Activated CD8-positive, alpha-beta T cell treated with anti-CD3 and anti-CD28 coated beads for 36 hours (primary cell): ENCODE measurements at regions not wholly inside any gene's neighbourhood (a gene's known extent, or its start where the extent isn't known, plus 50 kb on each side); places are given as distances from the start of the nearest gene placed in this dataset.

Experiments used
- ATAC-seq: fragments of 200-7000 bp; cut with Tn5 transposase; one replicate; pipeline ENCODE4 v1.10.0; 2021; ENCODE audit warnings: mild to moderate bottlenecking, moderate library complexity
- CTCF ChIA-PET: fragments of 350-600 bp; sonication (Branson Sonifier 250); formaldehyde crosslinking; loops from one replicate; lab custom pipeline; 2021; ENCODE audit warnings: antibody characterized with exemption; lab: Charles Lee
- POLR2A ChIA-PET: fragments of 350-600 bp; sonication (Branson Sonifier 250); formaldehyde crosslinking; loops from one replicate; lab custom pipeline; 2021; ENCODE audit warnings: antibody characterized with exemption; lab: Charles Lee
- DNase-seq: peaks from one replicate; pipeline ENCODE4 v3.0.0-alpha.2; 2020
- H3K27ac Mint-ChIP-seq: one replicate; pipeline ENCODE4 v1.8.0; 2021; ENCODE audit warnings: mild to moderate bottlenecking, mixed read lengths
- H3K27me3 Mint-ChIP-seq: one replicate; pipeline ENCODE4 v1.8.0; 2021; ENCODE audit warnings: mixed read lengths
- H3K36me3 Mint-ChIP-seq: one replicate; pipeline ENCODE4 v1.8.0; 2021; ENCODE audit warnings: low read depth, mixed read lengths
- H3K4me1 Mint-ChIP-seq: one replicate; pipeline ENCODE4 v1.8.0; 2021; ENCODE audit warnings: low read depth, mixed read lengths
- H3K4me3 Mint-ChIP-seq: one replicate; pipeline ENCODE4 v1.8.0; 2021; ENCODE audit warnings: mild to moderate bottlenecking, moderate library complexity, mixed read lengths
- H3K9me3 Mint-ChIP-seq: one replicate; pipeline ENCODE4 v1.8.0; 2021; ENCODE audit warnings: mixed read lengths
- CTCF ChIP-seq: fragments of 200-600 bp; IDR thresholded peaks from one replicate; pipeline ENCODE4 v1.8.0; 2022; ENCODE audit warnings: antibody characterized with exemption, mild to moderate bottlenecking
- intact Hi-C: fragments of 100-400 bp; cut with micrococcal nuclease; formaldehyde crosslinking; loops from one replicate; pipeline ENCODE4 v1.10.0; 2022

- intact Hi-C loops, result no loop called here
- Mint-ChIP-seq H3K27me3 (peaks cover 5% of the 10 kb centered on the region), H3K9me3 (peaks cover 11% of the 10 kb centered on the region), H3K36me3 (no peaks in the 10 kb centered on the region), H3K4me3 (no peak overlapping the region), H3K4me1 (no peaks in the 10 kb centered on the region), H3K27ac (no peak overlapping the region)
- ChIA-PET POLR2A (no interaction called here), CTCF (no interaction called here)
- ATAC-seq (no peak), DNase-seq (no peak)
- TF ChIP-seq CTCF, result no peak
These were observed 249.4 kb upstream of the CTAGE1 start for GRCh38 chr18:22667156-22667555.

- intact Hi-C loops, result no loop called here
- Mint-ChIP-seq H3K4me3 (no peak overlapping the region), H3K9me3 (peaks cover 9% of the 10 kb centered on the region), H3K27ac (no peak overlapping the region), H3K4me1 (no peaks in the 10 kb centered on the region), H3K36me3 (no peaks in the 10 kb centered on the region), H3K27me3 (peaks cover 6% of the 10 kb centered on the region)
- ChIA-PET POLR2A (no interaction called here), CTCF (no interaction called here)
- ATAC-seq (no peak), DNase-seq (no peak)
- no peak for TF ChIP-seq CTCF
These were observed 250.1 kb upstream of the CTAGE1 start for GRCh38 chr18:22667616-22668422.

DNA sequence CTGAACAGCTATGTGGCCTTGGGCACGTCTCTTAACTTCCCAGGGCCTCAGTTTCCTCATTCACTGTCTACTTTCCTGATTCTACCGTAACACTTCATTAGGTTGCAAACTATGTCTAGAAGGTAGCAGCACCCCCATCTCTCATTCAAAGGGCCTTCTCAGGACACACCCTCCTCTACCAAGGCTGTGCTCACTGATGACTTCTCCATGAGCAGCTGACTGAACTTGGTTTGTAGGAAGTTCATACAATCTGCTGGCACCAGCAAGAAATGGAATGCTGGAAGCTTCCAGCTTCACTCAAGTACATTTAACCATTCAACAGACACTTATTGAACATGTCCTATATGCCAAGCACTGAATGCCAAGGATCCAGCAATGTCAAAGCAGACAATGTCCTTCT is 250.8 kb upstream of the CTAGE1 start:
- ATAC-seq (no peak), DNase-seq (no peak)
- H3K4me1 Mint-ChIP-seq, result no peaks in the 10 kb centered on the region
- ChIA-PET POLR2A (no interaction called here), CTCF (no interaction called here)
- H3K27me3 Mint-ChIP-seq, result peaks cover 10% of the 10 kb centered on the region
- no peak for TF ChIP-seq CTCF
- no peak overlapping the region for H3K4me3 Mint-ChIP-seq
- H3K36me3 Mint-ChIP-seq, result no peaks in the 10 kb centered on the region
- intact Hi-C loops, result no loop called here
- H3K9me3 Mint-ChIP-seq, result peaks cover 7% of the 10 kb centered on the region
- no peak overlapping the region for H3K27ac Mint-ChIP-seq

- ATAC-seq, result no peak
- no peaks in the 10 kb centered on the region for H3K9me3 Mint-ChIP-seq
- H3K4me3 Mint-ChIP-seq, result no peak overlapping the region
- no peaks in the 10 kb centered on the region for H3K36me3 Mint-ChIP-seq
- no peaks in the 10 kb centered on the region for H3K4me1 Mint-ChIP-seq
- no peak for TF ChIP-seq CTCF
- ChIA-PET CTCF (interaction anchor here (1.2 kb wide), 1 partner anchor 33 kb away, joined by 3 read pairs; no protein-coding TSS in a partner anchor), POLR2A (no interaction called here)
- no peak for DNase-seq
- H3K27ac Mint-ChIP-seq, result no peak overlapping the region
- intact Hi-C loops, result no loop called here
- peaks cover 17% of the 10 kb centered on the region for H3K27me3 Mint-ChIP-seq
These were observed 253.2 kb upstream of the CTAGE1 start for GRCh38 chr18:22670914-22671313.

DNA sequence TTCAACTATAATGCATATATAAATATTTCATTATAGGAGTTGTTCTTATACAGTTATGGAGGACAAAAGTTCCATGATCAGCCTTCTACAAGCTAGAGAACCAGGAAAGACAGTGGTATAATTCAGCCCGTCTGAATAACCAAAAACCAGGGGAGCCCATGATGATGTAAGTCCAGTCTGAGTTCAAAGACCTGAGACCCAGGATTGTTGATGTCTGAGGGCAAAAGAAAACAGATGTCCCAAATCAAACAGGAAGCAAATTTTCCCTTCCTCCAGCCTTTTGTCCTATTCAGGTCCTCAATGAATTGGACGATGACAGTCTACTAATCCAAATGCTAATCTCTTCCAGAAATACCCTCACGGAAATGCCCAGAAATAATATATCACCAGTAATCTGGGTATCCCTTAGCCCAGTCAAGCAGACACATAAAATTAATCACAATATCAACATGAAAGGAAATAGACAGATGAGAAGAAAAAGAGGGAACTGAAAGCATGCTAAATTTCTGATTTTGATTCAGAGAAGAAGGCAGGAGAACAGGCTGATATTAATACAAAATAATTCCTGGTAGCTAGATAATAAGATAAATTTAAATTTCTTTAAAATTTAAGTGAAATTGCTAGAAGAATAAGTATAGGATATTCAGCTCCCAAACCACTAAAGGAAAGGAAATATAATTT is 255.6 kb upstream of the CTAGE1 start:
- Mint-ChIP-seq H3K4me3 (no peak overlapping the region), H3K4me1 (no peaks in the 10 kb centered on the region), H3K36me3 (no peaks in the 10 kb centered on the region), H3K9me3 (no peaks in the 10 kb centered on the region), H3K27me3 (peaks cover 15% of the 10 kb centered on the region), H3K27ac (no peak overlapping the region)
- intact Hi-C loops, result no loop called here
- POLR2A ChIA-PET, result no interaction called here
- CTCF ChIA-PET, result no interaction called here
- TF ChIP-seq CTCF, result no peak
- no peak for DNase-seq
- no peak for ATAC-seq
